ENCODE measurements at regions not wholly inside any gene's neighbourhood (a gene's known extent, or its start where the extent isn't known, plus 50 kb on each side); places are given as distances from the start of the nearest gene placed in this dataset.

DNA sequence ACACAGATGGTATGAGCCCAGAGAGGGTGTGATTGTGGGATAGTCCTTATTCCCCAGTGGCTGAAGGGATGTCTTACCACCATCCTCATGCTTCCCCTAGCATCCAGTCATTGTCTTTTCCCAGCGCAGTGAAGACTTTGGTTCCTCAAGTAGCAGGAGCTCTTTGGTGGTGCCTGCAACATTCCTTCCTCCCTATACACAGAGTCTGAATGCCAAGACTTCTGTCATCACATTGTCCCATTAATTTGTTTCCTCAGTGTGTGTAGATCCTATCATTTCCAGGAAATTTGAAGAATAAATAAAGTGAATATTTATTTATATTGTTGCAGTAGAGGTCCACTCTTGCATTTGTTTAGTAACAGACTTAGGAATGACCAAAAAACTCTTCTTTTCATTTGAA is 147.2 kb downstream of the DACT1 start:
- no peak for DNase-seq

DNA sequence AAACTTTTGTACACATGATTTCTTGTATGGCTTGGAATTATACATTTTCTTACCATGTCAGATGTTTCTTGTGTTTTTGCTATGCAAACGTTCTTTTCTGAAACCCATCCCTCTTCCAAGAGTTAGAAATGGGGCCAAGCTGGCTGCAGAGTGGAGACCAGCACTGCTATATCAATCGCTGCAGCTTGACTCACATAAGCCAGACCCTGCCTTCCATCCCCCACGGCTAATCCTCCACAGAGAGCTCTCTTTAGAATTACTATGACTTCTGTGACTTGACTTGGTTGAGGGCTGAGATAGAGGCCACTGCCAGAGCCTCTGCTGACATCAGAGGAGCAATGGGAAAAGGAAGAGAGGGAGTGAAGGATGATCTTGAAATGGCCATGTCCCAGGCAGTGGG is 147.9 kb downstream of the DACT1 start:
- DNase-seq, result no peak

DNA sequence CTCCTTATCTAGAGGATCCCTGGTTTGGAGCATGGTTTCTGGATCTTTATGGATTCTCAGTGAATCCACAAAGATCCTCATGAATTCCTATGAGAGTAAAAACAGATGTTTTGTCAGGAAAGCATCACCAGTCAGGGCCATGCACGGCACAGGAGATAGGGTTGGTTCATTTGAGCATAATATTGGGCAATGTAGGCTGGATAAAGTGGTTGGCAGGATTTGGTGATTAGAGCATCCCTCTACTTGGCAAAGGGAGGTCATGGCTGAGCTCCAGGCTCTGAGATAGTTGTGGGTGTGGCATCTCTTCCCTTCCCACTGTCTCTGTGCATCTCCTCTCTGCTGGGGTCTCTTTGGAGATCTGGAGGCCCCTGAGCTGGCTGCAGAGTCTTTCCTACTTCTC is 149.8 kb downstream of the DACT1 start:
- DNase-seq, result no peak

DNA sequence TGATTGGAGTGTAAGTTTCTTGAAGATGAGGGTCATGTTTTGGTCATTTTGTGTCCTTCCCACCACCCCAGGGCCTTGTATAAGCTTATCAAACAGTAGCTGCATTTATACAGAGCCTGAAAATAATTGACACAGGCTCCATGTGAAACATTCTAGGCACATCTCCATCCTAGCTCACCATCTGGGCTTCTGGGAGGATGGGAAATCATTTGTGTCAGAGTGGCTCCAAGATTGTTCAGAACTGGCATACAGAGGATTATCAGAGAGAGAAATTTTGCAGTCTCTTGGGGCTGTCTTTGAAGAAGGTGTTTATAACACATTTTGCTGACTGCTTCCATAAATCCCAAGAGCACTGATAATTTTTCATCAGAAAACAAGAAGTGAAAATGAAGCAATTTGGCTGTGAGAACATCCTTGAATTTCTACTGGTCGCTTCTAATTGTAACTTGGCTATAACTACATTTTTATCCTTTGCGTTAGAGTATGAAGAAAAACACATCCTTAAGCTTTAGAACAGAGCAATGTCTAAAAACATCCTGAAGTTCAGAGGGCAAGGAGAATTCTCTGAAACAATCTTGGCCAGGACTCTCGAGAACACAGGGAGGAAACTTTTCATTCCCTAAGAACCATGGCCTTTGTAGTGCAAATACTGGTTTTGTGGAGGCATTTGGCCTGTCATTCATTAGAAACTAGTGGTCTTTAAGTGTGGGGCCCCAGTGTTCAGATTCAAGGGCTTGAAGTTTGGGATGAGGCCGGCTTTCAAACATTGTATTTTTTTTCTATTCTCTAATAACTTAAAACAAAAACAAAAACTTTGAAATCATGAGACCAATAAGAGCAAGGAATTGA is 151.1 kb downstream of the DACT1 start:
- no peak for DNase-seq

DNA sequence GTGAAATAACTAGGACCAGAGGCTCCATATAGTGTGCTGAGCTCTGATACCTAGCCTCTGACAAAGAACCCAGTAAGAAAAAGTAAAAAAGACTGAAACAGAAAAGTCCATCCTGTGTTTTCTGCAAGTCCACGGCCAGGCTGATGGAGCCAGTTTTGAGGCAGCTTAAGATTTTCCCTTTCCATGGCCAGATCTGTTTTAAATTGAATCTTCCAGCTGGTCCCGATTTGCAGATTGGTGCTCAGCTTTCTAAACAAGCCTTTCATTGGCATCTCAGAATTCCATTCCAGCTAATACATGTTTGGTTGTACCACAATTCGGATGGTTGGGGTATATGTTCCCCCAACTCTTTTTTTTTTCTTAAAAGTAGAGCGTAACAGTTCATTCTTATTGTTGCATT is 152.0 kb downstream of the DACT1 start:
- DNase-seq, result no peak

DNA sequence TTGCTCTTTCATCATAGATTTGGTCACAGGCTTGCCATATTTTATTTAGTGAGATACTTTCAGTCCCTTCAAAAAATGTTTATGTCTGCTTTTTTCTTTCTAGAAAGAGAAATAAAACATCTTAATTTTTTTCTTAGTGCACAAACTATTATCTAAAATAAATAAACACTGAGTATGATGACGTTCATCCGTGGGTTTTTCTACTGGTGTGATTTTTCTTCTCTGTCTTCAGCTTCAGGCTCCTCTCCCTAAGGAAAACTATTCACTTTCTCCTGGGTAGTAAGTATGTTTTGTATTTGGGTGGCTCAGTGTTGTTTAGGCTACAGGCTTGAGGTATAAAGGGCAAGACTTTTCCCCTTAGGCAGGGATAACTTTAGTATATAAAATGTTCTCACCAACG is 154.7 kb downstream of the DACT1 start:
- DNase-seq, result no peak

DNA sequence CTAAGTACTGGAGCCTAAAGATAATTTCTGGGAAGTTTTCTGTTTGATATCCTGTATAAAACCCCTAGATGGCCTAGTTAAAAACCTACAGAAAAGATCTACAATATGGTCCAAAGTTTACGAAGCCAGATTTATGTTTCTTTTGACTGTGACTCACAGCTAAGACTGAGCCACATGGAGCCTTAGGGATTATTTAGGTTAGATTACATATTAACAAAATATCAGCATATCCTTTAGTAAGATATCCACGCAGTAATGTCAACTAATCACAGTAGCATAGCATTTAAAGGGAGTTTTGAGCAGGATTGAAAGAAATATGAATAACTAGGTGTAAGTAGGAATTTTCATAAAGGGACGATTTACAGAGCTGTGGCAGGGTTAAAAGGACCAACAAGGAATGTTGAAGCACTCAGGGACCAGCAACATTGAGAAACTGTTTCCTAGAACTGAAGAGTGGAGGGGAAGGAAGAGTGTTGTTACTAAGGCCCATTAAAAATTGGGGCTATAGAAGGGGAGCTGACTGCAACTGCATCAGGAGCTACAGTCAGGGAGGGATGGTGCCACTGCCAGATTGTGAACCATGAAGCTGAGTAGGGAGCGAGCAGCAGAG is 155.5 kb downstream of the DACT1 start:
- no peak for DNase-seq

DNA sequence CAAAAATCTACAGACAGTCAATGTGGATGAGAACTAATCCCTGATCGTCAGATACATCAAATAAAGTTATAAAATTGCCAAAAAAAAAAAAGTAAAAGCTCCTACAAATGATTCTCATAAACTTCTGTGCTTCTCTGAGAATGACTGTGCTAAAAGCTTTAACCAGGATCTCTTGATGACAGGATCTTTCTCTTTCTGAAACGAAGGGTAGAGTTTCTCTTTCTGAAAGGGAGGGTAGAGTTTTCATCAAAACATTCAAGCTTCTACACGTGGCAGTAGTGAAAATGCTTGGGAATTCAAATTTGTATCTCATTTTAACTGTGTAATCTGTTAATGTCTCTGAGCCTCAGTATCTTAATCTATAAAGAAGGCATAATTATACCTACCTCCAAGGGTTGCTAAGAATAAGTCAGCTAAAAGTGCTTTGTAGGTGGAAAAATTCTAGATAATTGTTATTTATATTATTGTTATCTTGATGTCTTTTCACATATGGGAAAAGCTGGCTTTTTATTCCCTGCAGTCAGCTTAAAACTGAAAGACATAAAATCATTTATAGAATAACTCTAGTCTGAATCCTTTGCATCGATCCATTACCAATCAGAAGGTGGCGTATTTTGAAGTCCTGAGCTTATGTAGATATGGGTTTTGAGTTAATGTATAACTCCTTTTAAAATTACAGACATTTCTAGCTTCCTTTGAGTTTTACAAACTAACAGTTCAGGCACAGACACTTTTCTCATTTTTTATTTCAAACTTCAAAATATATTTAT is 157.4 kb downstream of the DACT1 start:
- DNase-seq, result no peak

DNA sequence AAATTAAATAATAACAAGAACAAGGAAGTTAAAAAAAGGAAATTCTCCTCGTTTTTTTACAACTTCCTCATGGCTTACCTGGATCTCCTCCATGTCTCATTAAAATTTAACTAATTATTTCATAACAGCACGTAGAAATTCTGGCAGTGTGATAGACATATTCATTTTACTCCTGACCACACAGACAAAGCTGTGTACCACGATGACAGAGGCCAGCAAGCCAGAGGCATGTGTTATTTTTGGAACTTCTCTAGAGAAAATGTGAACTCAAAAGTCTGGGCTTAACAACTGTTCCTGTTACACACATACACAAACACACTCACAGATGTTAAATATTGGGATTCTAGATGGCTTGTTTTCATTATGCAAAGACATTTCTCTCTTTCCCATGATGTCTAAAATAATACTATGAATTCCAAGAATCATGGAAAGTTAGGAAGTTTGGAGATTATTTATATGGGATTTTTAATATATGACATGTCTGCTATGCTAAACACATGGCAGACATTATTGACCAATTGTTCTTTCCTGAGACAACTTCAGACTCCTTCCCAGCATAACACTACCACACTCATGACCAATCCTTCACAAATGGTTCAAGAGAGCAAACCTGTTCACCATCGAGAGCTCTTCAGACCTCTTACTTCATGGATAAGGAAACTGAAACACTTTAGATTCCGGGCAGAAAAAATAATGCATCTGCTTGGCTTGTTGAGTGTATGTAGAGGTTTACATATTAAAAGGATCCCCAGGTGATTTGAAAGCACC is 158.7 kb downstream of the DACT1 start:
- DNase-seq, result no peak

DNA sequence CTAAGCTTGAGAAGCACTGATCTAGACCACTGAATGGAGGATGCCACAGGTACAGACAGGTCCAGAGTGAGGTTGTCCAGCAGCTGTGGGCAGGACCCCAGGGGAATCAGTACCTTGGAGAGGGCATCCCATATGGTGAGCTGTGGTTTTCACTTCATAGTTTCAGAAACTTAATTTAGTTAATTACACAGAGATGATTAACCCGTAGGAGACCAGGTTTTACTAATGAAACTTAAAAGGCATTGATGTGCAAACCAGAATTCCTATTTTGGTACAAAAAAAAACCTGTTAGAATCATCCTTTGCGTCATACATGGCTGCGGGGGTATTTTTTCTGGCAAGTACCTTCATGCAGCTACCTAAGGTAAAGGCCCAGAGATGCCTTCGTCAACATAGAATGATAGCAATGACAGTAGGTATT is 159.3 kb downstream of the DACT1 start:
- no peak for DNase-seq

DNA sequence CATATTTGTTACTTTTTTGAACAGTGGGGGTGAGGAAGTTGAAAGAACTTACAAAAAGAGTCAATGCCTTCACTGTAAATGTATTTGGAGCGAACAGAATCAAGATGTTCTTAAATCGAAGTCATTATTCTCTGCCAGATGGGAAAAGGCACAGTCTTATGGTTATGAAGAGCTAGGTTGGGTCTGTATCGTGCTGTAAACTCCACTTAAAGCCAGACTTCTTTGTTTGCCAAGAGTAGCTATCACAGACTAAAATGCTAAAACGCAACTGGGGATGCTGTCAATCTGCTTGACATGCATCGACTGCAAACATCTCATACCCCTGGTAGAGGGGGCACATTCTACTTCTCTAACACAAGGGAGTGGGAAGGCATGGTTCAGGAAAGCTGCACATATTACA is 160.4 kb downstream of the DACT1 start:
- no peak for DNase-seq

DNA sequence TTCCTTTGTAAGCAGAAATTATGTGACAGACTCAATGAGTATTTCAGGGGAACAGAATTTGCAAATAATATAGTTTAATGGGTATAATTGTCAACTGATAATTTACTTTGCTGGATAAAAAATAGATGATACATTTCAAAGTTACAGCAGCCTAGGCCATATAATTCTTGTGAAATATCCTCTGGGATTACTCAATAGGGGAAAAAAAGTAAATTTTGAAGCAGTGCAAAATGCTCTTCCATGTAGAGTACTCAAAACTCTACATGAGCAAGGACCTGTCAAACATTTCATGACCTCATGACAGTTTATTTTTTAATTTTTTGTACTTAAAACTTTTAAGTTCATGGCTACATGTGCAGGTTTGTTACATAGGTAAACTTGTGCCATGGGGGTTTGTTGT is 163.3 kb downstream of the DACT1 start:
- DNase-seq, result no peak

DNA sequence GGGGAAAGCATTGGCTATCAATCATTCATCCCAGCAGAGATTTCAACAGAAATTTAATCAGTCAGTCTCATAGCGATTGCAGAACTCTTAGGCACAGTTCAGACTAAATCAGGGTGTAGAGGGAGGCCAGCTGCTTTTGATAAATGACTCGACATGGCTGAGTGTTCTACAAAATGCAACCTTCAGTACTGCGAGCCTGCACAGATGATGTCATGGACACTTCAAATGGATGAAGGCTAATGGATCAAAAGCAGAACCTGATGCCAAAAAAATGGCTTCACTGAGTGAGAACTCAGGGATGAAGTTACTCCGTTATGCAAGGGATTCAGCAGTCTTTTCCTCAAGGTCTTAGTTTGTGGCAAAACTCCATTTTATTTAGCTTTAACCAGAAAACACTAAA is 167.3 kb downstream of the DACT1 start:
- peak in 1 of 2 experiments; percentile 16 for DNase-seq

DNA sequence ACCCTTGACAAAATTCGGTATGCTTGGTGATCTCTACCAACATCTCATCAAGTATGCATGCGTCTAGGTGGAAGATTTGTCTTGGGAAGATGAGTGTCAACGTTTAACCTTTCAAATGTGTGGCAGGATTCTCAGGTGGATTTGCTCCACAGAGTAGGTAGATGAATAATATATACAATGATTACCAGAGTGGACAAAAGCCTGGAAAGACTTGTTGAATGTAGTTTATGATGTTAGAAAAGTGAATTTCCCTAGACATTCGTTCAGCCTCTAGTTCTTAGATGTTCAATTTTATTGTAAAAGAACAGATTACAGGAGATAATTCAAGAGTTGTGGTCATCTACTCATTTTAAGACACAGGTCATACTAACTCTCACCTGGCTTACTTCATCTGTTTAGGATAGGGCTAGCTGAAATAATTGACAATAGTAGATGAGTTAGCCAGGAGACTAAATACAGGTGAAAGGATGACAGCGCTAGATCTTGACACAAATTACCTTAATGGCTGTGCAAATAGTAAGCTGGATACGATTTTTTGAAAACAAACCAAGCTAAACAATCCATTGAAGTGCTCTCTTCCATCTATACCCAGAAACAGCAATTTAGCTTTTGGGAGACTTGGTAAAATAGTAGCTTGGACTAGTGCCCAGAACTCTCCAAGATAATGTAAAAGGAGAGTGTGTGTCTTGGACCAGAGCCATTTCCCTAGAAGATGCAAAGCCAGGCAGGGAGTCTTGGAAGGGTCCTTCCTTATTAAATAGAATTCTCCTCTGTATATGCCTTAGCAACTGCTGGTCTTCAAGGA is 168.0 kb downstream of the DACT1 start:
- DNase-seq, result peak; percentile 78 to 91

DNA sequence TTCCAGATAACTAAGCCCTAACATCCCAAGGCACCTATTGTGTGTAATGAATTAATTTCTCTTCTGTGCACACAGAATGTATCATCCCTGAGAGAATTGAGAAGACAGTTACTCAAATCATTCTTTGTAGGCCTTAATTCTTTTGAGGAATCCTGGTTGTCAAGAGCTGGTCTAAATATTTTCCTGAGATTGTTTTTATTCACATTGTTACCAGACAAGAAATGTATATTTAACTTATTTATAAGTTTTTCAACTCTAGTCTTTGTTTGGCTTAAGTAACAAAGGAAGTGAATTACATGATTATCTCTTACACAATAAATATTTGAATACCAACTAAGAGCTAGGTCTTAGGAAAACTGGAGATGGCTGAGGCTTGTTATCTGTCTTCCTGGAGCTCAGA is 169.4 kb downstream of the DACT1 start:
- no peak for DNase-seq

DNA sequence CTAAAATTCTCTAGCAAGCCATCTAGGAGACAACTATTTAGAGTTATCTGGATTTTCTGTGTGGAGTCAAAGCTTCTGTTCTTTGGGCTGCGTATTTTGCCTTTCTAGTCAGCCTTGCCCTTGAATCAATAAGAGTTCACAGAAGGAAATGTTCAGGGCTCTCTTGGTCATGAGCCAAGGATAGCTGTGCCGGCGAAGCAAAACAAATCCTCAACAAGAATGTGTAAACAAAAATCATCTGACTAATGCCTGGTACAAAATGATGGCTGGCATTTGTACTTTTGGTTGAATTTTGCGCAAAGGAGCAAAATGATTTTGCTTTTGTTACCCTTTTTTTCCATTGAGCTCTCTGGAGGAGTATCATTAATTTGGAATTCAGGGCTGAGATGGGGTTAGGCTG is 171.1 kb downstream of the DACT1 start:
- peak; percentile 6 to 50 for DNase-seq

DNA sequence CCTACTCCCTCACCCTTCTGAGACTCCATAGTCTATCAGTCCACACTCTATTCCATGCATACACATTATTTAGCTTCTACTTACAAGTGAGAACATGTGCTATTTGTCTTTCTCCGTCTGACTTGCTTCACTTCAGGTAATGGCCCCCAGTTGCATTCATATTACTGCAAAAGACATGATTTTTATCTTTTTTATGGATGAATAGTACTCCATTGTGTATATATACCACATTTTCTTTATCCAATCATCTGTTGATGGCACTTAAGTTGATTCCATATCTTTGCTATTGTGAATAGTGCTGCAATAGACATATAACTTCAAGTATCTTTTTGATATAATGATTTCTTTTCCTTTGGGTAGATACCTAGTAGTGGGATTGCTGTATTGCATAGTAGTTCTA is 171.8 kb downstream of the DACT1 start:
- DNase-seq, result no peak

DNA sequence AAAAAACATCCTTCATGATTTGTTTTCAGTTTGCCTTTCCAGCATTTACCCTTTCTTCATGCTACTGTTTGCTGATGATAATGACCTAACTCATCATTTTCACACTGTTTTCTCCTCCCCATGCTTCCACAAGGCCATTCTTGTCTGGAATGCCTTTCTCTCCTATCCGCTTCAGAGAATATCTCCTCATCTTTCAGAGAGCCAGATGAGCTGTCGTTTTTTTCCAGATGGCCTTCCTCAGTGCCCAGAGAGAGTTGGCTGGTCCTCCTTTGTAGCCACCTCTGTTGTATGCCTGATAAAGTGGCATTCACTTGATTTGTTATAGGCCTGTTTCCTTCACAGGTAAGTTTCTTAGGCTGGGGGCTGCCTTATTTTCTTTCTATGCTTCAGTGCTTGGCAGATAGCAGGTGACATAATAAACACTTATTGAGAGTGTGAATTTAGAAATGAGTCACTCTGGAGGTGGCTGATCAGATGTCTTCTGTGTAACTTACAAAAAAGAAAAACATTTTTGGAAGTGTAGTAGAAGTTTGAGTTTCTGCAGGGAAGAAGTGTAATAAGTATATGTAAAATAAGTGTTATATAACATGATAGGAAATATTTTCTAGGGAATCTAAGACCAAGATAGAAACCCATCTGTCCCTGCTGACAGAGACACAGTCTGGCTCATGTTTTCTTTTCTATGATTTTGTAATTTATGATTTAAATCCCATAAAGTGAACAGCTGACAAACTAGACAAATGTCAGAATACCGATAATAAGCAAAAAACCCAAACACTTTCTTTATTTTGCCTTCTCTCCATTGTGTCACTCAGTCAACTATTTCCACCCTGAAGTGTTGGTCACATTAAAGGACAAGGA is 174.5 kb downstream of the DACT1 start:
- no peak for DNase-seq

DNA sequence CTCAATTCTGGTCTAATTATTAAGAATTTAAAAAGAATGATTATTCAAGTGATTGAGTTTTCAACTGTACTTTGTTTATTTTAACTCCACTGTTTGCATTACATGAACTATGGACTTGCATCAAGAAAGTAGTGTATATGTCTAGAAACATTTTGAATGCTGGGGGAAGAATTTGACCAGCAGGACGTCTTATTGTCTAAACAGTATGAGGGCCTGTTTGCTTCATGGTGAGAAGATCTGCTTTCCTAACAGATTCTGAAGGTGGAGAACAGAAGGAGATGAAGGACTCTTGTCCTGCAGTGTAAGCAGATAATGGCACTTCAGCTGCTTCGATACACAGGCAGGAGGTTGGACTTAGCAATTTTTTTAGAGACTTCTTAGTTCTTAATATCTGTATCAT is 176.0 kb downstream of the DACT1 start:
- no peak for DNase-seq

DNA sequence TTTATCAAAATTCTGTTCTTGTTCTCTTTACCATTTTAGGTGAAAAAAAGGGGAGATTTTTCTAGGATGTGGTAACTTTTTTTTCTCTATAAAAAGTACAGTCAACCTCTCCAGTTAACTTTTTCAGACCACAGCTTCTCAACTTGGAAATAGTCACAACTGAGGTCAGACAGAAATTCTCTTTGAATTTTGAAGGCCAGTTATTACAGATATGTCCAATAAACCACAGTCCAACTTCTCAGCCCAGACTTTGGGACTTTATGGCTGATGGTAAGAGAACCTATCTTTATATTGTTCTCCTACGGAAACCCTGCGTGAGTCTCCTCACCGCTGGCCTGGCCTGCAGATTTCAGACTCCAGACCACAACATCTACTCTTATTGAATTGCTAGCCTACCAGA is 176.7 kb downstream of the DACT1 start:
- DNase-seq, result no peak

DNA sequence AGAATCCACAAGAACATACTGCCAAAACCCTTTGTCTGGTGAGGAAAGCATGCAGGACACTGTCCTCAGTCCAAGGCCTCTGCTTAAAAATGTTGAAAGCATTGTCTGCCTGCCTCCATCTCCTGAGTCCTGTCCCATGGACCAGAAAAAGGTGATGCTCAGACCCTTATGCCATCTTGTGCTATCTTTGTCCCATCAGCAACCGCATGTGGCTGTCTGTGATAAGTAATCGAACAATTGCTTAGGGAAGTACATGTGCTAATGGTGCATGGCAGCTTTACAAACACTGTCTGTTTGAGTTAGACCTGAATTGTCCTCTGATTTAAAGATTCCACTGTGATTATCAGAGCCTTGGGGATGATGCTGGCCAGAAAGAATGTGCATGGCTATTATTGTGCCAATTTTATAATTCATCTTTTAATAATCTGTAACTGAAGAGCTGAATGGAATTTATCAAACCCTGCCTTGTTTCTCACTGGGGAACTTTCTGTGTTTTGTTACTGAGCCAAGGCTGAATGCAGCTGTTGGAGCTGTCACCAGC is 177.5 kb downstream of the DACT1 start:
- peak in 1 of 2 experiments; percentile 14 for DNase-seq

All from NCI-H2081 (cell line).